HG03039 (cell line): ENCODE measurements at regions not wholly inside any gene's neighbourhood (a gene's known extent, or its start where the extent isn't known, plus 50 kb on each side); places are given as distances from the start of the nearest gene placed in this dataset.
"Not testable (repeated sequence)": the region's sequence is repeated elsewhere in the genome, so short reads cannot be mapped to it uniquely, and the experiment has no call there.

Source experiments
- ATAC-seq: cut with Tn5 transposase; IDR thresholded peaks from one replicate; pipeline ENCODE4 v1.9.1; 2021; ENCODE audit warnings: mild to moderate bottlenecking, moderate library complexity; ENCODE audit not compliant: unreplicated experiment

DNA sequence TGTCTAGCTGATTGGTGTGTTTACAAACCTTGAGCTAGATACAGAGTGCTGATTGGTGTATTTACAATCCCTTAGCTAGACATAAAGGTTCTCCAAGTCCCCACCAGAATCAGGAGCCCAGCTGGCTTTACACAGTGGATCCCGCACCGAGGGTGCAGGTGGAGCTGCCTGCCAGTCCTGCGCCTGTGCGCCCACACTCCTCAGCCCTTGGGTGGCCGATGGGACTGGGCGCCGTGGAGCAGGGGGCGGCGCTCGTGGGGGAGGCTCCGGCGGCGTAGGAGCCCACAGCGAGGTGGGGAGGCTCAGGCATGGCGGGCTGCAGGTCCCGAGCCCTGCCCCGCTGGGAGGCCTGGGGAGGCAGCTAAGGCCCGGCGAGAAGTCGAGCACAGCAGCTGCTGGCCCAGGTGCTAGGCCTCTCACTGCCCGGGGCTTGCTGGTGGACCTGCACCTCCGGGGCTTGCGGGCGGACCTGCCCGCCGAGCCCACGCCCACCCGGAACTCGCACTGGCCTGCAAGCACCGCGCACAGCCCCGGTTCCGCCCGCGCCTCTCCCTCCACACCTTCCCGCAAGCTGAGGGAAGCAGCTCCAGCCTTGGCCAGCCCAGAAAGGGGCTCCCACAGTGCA is 51.0 kb upstream of the CDYL start:
- not testable (repeated sequence) for ATAC-seq

- not testable (repeated sequence) for ATAC-seq
Measured at GRCh38 chr6:4724727-4725126, 51.5 kb upstream of the CDYL start.

DNA sequence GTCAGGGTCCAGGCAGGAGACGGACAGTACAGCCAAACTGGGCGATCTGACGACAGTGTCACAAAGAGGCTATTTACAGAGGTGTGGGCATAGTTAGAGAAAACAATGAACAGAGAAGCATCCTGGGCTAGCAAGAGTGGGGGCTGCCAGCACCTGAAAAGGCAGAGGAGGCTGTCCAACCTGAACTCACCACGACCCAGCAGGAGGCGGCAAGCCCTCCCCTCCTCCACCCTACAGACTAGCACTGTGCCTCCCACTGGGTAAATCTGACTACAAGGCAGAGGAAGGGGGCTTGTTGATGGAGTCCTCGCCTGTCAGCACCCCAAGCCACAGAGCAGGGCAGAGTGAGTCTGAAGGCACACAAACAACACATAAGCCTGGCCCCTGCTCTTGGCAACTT is 52.8 kb upstream of the CDYL start:
- ATAC-seq = no peak

DNA sequence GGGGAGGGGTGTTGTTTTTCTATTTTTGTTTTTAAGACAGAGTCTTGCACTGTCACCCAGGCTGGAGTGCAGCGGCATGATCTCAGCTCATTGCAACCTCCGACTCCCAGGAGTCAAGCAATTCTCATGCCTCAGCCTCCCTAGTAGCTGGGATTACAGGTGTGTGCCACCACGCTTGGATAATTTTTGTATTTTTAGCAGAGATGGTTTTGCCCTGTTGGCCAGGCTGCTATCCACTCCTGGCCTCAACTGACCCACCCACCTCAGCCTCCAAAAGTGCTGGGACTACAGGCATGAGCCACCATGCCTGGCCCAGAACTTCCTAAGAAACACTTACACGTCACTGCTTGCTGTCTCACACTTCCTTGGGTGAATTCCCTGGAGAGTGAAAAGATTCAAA is 54.8 kb upstream of the CDYL start:
- ATAC-seq = not testable (repeated sequence)

DNA sequence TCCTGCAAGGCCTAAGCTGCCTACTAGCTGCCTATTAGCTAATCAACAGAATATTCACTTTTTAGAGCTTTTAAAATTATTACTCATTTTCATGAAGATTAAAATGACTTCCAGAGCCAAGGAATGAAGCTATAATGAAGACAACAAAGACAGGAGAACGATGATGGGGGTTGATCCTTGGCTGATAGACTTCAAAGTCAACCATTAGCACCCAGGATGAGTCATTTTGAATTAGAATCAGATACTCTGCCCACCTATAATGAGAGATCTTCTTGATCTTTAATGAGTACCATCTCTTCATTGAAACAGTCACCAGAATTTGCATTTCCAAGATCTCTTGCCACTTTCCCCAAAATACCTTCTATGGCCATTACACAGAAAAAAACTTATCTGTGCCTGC is 56.7 kb upstream of the CDYL start:
- ATAC-seq = no peak

DNA sequence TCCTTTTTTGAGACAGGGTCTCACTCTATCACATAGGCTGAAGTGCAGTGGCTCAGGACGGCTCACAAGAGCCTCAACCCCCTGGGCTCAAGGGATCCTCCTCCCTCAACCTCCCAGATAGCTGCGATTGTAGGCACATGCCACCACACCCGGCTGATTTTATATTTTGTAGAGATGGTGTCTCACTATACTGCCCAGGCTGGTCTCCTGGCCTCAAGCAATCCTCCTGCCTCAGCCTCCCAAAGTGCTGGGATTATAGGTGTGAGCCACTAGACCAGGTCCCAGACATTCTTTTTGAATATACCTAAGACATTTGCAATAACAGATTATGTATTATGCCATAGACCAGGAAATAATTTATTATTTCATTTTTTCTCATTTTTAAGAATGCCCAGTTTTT is 58.3 kb upstream of the CDYL start:
- ATAC-seq = no peak

DNA sequence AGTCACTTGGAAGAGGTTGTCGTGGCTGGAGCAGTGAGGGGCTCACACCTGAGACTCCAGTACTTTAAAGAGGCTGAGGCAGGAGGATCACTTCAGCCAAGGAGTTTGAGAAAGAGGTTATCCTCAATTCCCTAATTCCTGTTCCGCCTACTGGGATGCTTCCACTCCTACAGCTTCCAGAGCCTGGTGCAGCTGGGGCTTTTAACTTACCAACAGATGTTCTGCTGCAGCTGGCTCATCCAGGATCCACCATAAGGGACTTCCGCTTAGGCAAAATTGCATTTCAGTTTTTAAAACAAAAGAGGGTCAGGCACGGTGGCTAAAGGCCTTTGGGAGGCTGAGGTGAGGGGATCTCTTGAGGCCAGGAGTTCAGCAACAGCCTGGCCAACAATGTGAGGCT is 59.1 kb upstream of the CDYL start:
- ATAC-seq = no peak

GRCh38 chr6:4714961-4715501 is 61.2 kb upstream of the CDYL start:
- no peak for ATAC-seq

GRCh38 chr6:4712291-4712690 is 63.9 kb upstream of the CDYL start:
- ATAC-seq = no peak

- no peak for ATAC-seq
Measured at GRCh38 chr6:4707011-4707410, 69.2 kb upstream of the CDYL start.

DNA sequence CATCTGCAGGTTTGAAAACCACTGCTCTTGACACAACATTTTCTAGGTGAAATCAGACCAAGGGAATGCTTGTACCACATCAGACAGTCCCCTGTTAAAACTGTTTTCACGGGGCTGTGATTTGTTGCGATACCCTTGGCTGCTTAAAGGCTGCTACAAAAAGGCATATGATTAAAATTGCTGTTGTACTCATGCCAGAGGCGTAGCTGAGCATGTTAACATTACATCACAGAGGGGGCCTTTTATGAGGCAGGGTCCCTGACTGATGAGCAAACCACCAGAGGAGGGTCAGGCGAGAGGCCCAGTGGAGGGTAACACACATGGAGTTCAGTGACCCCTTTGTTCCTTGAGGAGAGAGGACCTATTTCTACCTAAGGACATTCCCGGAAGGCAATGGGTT is 70.4 kb upstream of the CDYL start:
- ATAC-seq = no peak

- ATAC-seq = no peak
Measured at GRCh38 chr6:4703382-4703781, 72.8 kb upstream of the CDYL start.

GRCh38 chr6:4698901-4699659 is 77.1 kb upstream of the CDYL start:
- no peak for ATAC-seq

DNA sequence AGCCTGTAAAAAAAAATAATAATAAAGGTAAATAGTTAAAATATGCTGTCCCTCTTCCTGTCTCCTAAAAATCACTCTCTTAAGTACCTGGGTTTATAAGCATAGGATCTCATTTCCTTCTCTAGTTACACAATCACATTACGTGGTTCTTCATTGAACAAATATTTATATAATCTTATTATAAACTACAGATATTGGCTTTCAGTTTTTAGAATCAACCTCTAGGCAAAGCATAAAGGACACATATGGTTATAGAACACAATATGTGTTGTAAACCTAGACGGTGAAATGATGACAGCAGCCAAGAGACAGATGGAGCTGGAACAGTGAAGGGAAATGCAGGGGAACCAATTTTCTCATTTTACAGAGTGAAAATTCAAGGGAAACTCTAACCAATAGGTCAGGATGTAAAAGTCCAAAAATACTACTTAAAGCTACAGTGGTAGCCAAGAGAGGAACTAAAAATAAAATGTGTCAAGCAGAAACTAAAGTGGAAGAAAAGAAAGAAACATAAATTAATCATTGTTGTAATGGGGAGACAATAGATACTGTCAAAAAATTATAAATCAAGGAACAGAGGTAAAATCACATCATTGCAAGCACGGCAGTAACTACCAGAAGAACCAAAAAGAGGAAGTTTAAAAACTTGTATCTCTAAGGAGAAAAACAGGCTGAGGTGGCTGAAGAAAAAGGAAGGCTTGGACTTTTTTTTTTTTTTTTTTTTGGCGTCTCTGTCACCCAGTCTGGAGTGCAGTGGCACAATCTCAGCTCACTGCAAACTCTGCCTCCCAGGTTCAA is 82.8 kb upstream of the CDYL start:
- no peak for ATAC-seq

GRCh38 chr6:4692664-4693063 is 83.5 kb upstream of the CDYL start:
- ATAC-seq = no peak

- no peak for ATAC-seq
Measured at GRCh38 chr6:4687989-4688947, 87.9 kb upstream of the CDYL start.

- no peak for ATAC-seq
Measured at GRCh38 chr6:4687656-4687988, 88.6 kb upstream of the CDYL start.

DNA sequence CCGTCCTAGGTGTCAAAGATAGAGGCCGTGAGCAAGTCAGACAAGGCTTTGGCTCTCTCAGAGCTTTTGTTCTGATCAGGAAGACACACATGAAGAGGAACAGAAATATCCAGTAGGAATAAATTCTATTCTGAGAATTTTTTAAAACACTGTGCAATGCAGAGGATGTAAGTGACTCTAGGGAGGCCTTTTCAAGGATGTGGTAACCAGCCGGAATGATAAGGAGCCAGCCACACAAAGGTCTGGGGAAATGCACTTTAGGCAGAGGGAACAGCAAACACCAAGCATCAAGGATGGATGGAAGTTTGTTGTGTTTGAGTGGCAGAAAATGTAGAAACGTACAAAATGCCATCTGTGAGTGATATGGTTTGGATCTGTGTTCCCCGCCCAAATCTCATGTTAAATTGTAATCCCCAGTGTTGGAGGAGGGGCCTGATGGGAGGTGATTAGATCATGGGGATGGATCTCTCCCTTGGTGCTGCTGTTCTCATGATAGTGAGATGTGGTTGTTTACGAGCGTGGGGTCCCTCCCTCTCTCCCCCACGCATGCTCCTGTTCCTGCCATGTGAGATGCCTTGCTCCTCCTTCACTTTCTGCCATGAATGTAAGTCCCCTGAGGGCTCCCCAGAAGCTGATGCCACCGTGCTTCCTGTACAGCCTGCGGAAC is 93.6 kb upstream of the CDYL start:
- ATAC-seq = no peak

GRCh38 chr6:4678506-4679300 is 97.5 kb upstream of the CDYL start:
- no peak for ATAC-seq

DNA sequence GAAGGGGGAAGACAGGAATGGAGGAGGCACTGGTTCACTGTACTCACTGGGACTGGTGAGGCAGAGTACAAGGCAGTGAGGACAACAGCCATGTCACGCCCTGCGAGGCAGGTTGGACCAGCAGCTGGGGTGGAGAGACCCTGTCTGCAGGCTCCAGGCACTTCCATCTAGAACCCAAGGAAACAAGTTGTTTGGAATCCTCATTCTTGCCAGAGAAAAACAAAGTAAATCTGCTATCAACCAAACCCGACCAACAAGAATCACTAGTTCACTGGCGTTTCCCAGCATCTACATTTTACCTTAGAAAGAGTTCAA is 98.5 kb upstream of the CDYL start:
- ATAC-seq = no peak
